ENCODE measurements at regions not wholly inside any gene's neighbourhood (a gene's known extent, or its start where the extent isn't known, plus 50 kb on each side); places are given as distances from the start of the nearest gene placed in this dataset.

GRCh38 chr5:112668911-112669310, 68.8 kb upstream of the APC start:
- DNase-seq = no peak

- DNase-seq = no peak
These were observed 68.2 kb upstream of the APC start for GRCh38 chr5:112669328-112669963.

GRCh38 chr5:112671687-112672086, 66.0 kb upstream of the APC start:
- no peak for DNase-seq

GRCh38 chr5:112681481-112681908, 56.2 kb upstream of the APC start:
- no peak for DNase-seq

- no peak for DNase-seq
These were observed 55.0 kb upstream of the APC start for GRCh38 chr5:112682621-112683061.

GRCh38 chr5:112684121-112684520, 53.6 kb upstream of the APC start:
- DNase-seq = no peak

GRCh38 chr5:112684737-112685136, 52.9 kb upstream of the APC start:
- no peak for DNase-seq

GRCh38 chr5:112685386-112685785, 52.3 kb upstream of the APC start:
- no peak for DNase-seq

GRCh38 chr5:112685931-112686330, 51.8 kb upstream of the APC start:
- DNase-seq = no peak

- no peak for DNase-seq
These were observed 51.0 kb upstream of the APC start for GRCh38 chr5:112686675-112687074.

GRCh38 chr5:112687306-112687705, 50.4 kb upstream of the APC start:
- no peak for DNase-seq

Measured in T-helper 1 cell (primary cell).